K562 (cell line): ENCODE measurements at regions not wholly inside any gene's neighbourhood (a gene's known extent, or its start where the extent isn't known, plus 50 kb on each side); places are given as distances from the start of the nearest gene placed in this dataset.

ENCODE experiments used
- ATAC-seq: fragments of 200-7000 bp; cut with Tn5 transposase; 3 replicates; pipeline ENCODE4 v1.9.1; 2020; ENCODE audit warnings: moderate library complexity
- BruUV-seq: library from RNA; stranded (reverse); fragments of 400-500 nt; replicated peaks from 2 replicates; lab custom pipeline; 2021; lab: Mats Ljungman, UMichigan
- CTCF ChIA-PET: fragments of 300-600 bp; formaldehyde crosslinking; extraction: SDS; loops from one replicate; lab custom pipeline; 2021; ENCODE audit warnings: low intra/inter-chr PET ratio; lab: Yijun Ruan, JAX
- POLR2A ChIA-PET: fragments of 300-600, 350-650 bp; sonication (Branson Sonifier 250); formaldehyde crosslinking; extraction: SDS; loops from one replicate; lab custom pipeline; 2021; ENCODE audit warnings: antibody characterized with exemption, inconsistent platforms; lab: Yijun Ruan, JAX
- DNase-seq, 4 experiments: peaks; one replicate each; pipeline versions ENCODE4 v3.0.0 to v3.0.0-alpha.2; 2011 to 2018; ENCODE audit warnings: low spot score in 3 of 4, mixed read lengths in 3 of 4; ENCODE audit errors: extremely low read depth in 1 of 4
- FAIRE-seq: peaks from 2 replicates; lab custom pipeline; 2011; peaks lifted over from hg19 to GRCh38; lab: Jason Lieb, UNC
- H2AFZ ChIP-seq: 2 replicates; pipeline ENCODE4 v1.6.0; 2011; ENCODE audit warnings: low read depth, low read length, control low read depth, inconsistent platforms
- H3K27ac ChIP-seq: fragments of 200-600 bp; 3 replicates; pipeline ENCODE4 v1.8.0; 2011; ENCODE audit warnings: low read depth, mild to moderate bottlenecking, control low read depth, inconsistent platforms, low read length, moderate library complexity, mixed read lengths; ENCODE audit errors: extremely low read depth
- H3K27me3 ChIP-seq, 2 experiments: fragments of 300-600 bp in 1 of 2; 2 replicates in 1 of 2; 3 replicates in 1 of 2; pipeline versions ENCODE4 v1.6.0 to v1.8.0; 2011; ENCODE audit warnings: inconsistent platforms in 2 of 2, low read length in 2 of 2, mild to moderate bottlenecking in 1 of 2, mixed read lengths in 1 of 2, moderate library complexity in 1 of 2; ENCODE audit not compliant: control insufficient read depth in 2 of 2, insufficient read depth in 2 of 2
- H3K36me3 ChIP-seq: fragments of 300-600 bp; 3 replicates; pipeline ENCODE4 v1.8.0; 2011; ENCODE audit warnings: mild to moderate bottlenecking, low read length, inconsistent platforms; ENCODE audit not compliant: control insufficient read depth, insufficient read depth
- H3K4me1 ChIP-seq, 2 experiments: fragments of 200-600 bp in 1 of 2; replicated peaks in 1 of 2; 2 replicates in 1 of 2; 3 replicates in 1 of 2; pipeline versions ENCODE4 v1.5.1 to v1.8.0; 2011; ENCODE audit warnings: inconsistent platforms in 2 of 2, low read length in 2 of 2, mild to moderate bottlenecking in 1 of 2, mixed read lengths in 1 of 2, moderate library complexity in 1 of 2; ENCODE audit not compliant: control insufficient read depth in 2 of 2, insufficient read depth in 2 of 2
- H3K4me2 ChIP-seq: 2 replicates; pipeline ENCODE4 v1.6.1; 2011; ENCODE audit warnings: low read length, control low read depth, inconsistent platforms, mixed read lengths; ENCODE audit not compliant: insufficient read depth
- H3K4me3 ChIP-seq: fragments of 200-600 bp; sonication (generic), shearing (Covaris generic); 2 replicates; pipeline ENCODE4 v1.5.1; 2016; ENCODE audit warnings: control low read depth, inconsistent platforms
- H3K79me2 ChIP-seq: fragments of 200-600 bp; 3 replicates; pipeline ENCODE4 v1.8.0; 2011; ENCODE audit warnings: low read length, inconsistent platforms; ENCODE audit not compliant: control insufficient read depth, insufficient read depth
- H3K9ac ChIP-seq, 2 experiments: 2 replicates each; pipeline versions ENCODE4 v1.6.0 to v1.6.1; 2011; ENCODE audit warnings: low read depth in 2 of 2, low read length in 2 of 2, control low read depth in 1 of 2, inconsistent platforms in 1 of 2, mild to moderate bottlenecking in 1 of 2, mixed read lengths in 1 of 2; ENCODE audit not compliant: insufficient read depth in 1 of 2
- H3K9me1 ChIP-seq: one replicate; pipeline ENCODE4 v1.6.0; 2011; ENCODE audit warnings: inconsistent platforms, mild to moderate bottlenecking, low read length, moderate library complexity; ENCODE audit not compliant: control insufficient read depth, insufficient read depth
- H3K9me3 ChIP-seq: replicated peaks from 2 replicates; pipeline ENCODE4 v1.5.1; 2011; ENCODE audit warnings: low read depth, low read length, inconsistent platforms; ENCODE audit not compliant: control insufficient read depth, insufficient read depth
- H4K20me1 ChIP-seq: replicated peaks from 2 replicates; pipeline ENCODE4 v1.6.1; 2011; ENCODE audit warnings: low read length, inconsistent platforms, mixed read lengths; ENCODE audit not compliant: control insufficient read depth, insufficient read depth
- BRD9 ChIP-seq: fragments of 450-650 bp; IDR thresholded peaks from 2 replicates; pipeline ENCODE4 v1.6.1; 2018; ENCODE audit warnings: low read depth; ENCODE audit not compliant: partially characterized antibody
- CREB5 ChIP-seq: fragments of 250-450 bp; sonication (Bioruptor Pico); IDR thresholded peaks from 2 replicates; pipeline ENCODE4 v1.5.0; 2020; ENCODE audit warnings: mild to moderate bottlenecking
- ELK1 ChIP-seq: sonication (generic); formaldehyde crosslinking; IDR thresholded peaks from 2 replicates; pipeline ENCODE4 v1.8.1; 2022; ENCODE audit warnings: missing genetic modification reagents
- FOXA3 ChIP-seq, 2 experiments: fragments of 450-650 bp in 1 of 2; sonication (generic) in 1 of 2; formaldehyde crosslinking; IDR thresholded peaks in 1 of 2; conservative IDR thresholded peaks in 1 of 2; 2 replicates each; pipeline versions ENCODE4 v1.4.0 to v1.8.0; 2020 to 2022; ENCODE audit warnings: mild to moderate bottlenecking in 2 of 2, missing genetic modification reagents in 1 of 2
- LCOR ChIP-seq: sonication (generic); formaldehyde crosslinking; IDR thresholded peaks from 2 replicates; pipeline ENCODE4 v1.8.0; 2022; ENCODE audit warnings: mild to moderate bottlenecking, missing genetic modification reagents
- MAFF ChIP-seq: IDR thresholded peaks from 2 replicates; pipeline ENCODE4 v1.6.1; 2012; ENCODE audit warnings: low read length, improper control_type of control experiment
- ZBTB49 ChIP-seq: sonication (generic); formaldehyde crosslinking; IDR thresholded peaks from 2 replicates; pipeline ENCODE4 v1.8.0; 2022; ENCODE audit warnings: missing genetic modification reagents, mild to moderate bottlenecking, borderline replicate concordance
- ZNF57 ChIP-seq: fragments of 450-650 bp; formaldehyde crosslinking; IDR thresholded peaks from 2 replicates; pipeline ENCODE4 v1.4.0; 2020; ENCODE audit warnings: mild to moderate bottlenecking, moderate library complexity
- in situ Hi-C: fragments of 300-500 bp; cut with MboI; formaldehyde crosslinking; loops from 4 replicates; pipeline ENCODE4 v1.15.0; 2018; ENCODE audit warnings: inconsistent platforms, mixed read lengths
- intact Hi-C: fragments of 100-400 bp; cut with micrococcal nuclease; formaldehyde crosslinking; loops from 2 replicates; pipeline ENCODE4 v1.14.2; 2022

DNA sequence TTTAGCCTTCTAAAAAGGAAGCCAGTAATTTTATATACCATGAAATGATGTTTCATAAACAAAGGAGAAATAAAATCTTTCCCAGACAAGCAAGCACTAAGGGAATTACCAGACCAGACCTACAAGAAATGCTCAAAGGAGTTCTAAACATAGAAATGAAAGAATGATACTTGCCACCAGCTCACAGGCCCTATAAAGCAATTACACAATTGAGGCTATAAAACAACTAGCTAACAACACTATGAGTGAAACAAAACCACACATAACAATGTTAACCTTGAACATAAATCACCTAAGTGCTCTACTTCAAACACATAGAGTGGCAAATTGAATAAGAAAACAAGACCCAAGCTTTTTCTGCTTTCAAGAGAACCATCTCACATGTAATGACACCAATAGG, 123.8 kb downstream of the BARHL2 start:
- no TSS peak for BruUV-seq
- Histone ChIP-seq H4K20me1 (no peaks in the 10 kb centered on the region), H3K27ac (no peak overlapping the region), H2AFZ (no peak overlapping the region), H3K9ac (no peak overlapping the region), H3K4me1 (no peaks in the 10 kb centered on the region), H3K27me3 (no peaks in the 10 kb centered on the region), H3K4me2 (no peak overlapping the region), H3K9me1 (no peaks in the 10 kb centered on the region), H3K79me2 (no peaks in the 10 kb centered on the region), H3K9me3 (no peaks in the 10 kb centered on the region), H3K36me3 (no peaks in the 10 kb centered on the region), H3K4me3 (no peak overlapping the region)
- DNase-seq = no peak
- no peak for ATAC-seq
- TF ChIP-seq ZNF57 (CRISPR knock-in tag) = no peak
- no peak for TF ChIP-seq ZBTB49 (CRISPR knock-in tag)
- no peak for TF ChIP-seq BRD9
- no peak for TF ChIP-seq LCOR
- TF ChIP-seq FOXA3 (CRISPR knock-in tag; conservative IDR thresholded peaks at IDR 0.05 in 1 of 2, IDR thresholded peaks at IDR 0.05 in 1 of 2) = no peak
- TF ChIP-seq CREB5 (CRISPR knock-in tag) = no peak
- no peak for TF ChIP-seq ELK1 (CRISPR knock-in tag)
- no peak for TF ChIP-seq MAFF
- ChIA-PET CTCF (no interaction called here), POLR2A (no interaction called here)
- intact Hi-C loops (no loop called here), in situ Hi-C loops (no loop called here)
- no peak for FAIRE-seq
